C4-2B (cell line): ENCODE measurements at regions not wholly inside any gene's neighbourhood (a gene's known extent, or its start where the extent isn't known, plus 50 kb on each side); places are given as distances from the start of the nearest gene placed in this dataset.

Source experiments
- CTCF ChIP-seq: fragments of 450-650 bp; conservative IDR thresholded peaks from 2 replicates; pipeline ENCODE4 v1.5.1; 2017; ENCODE audit warnings: mild to moderate bottlenecking
- ZFX ChIP-seq: fragments of 450-650 bp; IDR thresholded peaks from 2 replicates; pipeline ENCODE4 v1.6.1; 2017

- TF ChIP-seq CTCF (no peak), ZFX (no peak)
Measured at GRCh38 chr21:35467566-35467965, 418.5 kb upstream of the RUNX1 start.
